H1 (cell line): ENCODE measurements at regions not wholly inside any gene's neighbourhood (a gene's known extent, or its start where the extent isn't known, plus 50 kb on each side); places are given as distances from the start of the nearest gene placed in this dataset.

Experiments used
- CTCF ChIA-PET: fragments of 300-600 bp; sonication (Branson Sonifier 250); formaldehyde crosslinking; loops from one replicate; lab custom pipeline; 2021; ENCODE audit not compliant: partially characterized antibody; lab: Charles Lee
- POLR2A ChIA-PET: fragments of 300-600 bp; sonication (Branson Sonifier 250); formaldehyde crosslinking; loops from one replicate; lab custom pipeline; 2021; ENCODE audit warnings: inconsistent platforms; ENCODE audit not compliant: partially characterized antibody; lab: Charles Lee
- DNase-seq, 2 experiments: peaks; one replicate each; pipeline versions ENCODE4 v3.0.0 to v3.0.0-alpha.2; 2010 to 2022; ENCODE audit warnings: low spot score in 2 of 2, low read depth in 1 of 2, mixed read lengths in 1 of 2
- FAIRE-seq: peaks from 2 replicates; lab custom pipeline; 2011; peaks lifted over from hg19 to GRCh38; lab: Jason Lieb, UNC
- H2AFZ ChIP-seq: 2 replicates; pipeline ENCODE4 v1.8.1; 2012; ENCODE audit warnings: low read length, inconsistent platforms
- H2AK5ac ChIP-seq: 2 replicates; pipeline ENCODE4 v1.6.1; 2013; ENCODE audit warnings: low read depth, low read length
- H2BK120ac ChIP-seq: replicated peaks from 2 replicates; pipeline ENCODE3; 2013; ENCODE audit warnings: low read depth, low read length, inconsistent platforms
- H2BK12ac ChIP-seq: 2 replicates; pipeline ENCODE4 v1.6.1; 2013; ENCODE audit warnings: low read depth, low read length
- H2BK15ac ChIP-seq: 2 replicates; pipeline ENCODE4 v1.6.1; 2013; ENCODE audit warnings: low read length
- H2BK20ac ChIP-seq: 2 replicates; pipeline ENCODE4 v1.6.1; 2013; ENCODE audit warnings: low read length
- H2BK5ac ChIP-seq: 2 replicates; pipeline ENCODE4 v1.6.1; 2013; ENCODE audit warnings: low read depth, low read length
- H3K14ac ChIP-seq: 2 replicates; pipeline ENCODE4 v1.6.1; 2013; ENCODE audit warnings: inconsistent platforms; ENCODE audit not compliant: insufficient read length
- H3K18ac ChIP-seq: 2 replicates; pipeline ENCODE4 v1.6.1; 2013; ENCODE audit warnings: low read length; ENCODE audit errors: extremely low read depth
- H3K23ac ChIP-seq: 2 replicates; pipeline ENCODE4 v1.6.1; 2013; ENCODE audit warnings: inconsistent platforms; ENCODE audit not compliant: insufficient read length
- H3K23me2 ChIP-seq: 2 replicates; pipeline ENCODE4 v1.6.1; 2013; ENCODE audit warnings: low read depth, low read length
- H3K27ac ChIP-seq: 2 replicates; pipeline ENCODE4 v1.6.1; 2011; ENCODE audit warnings: low read depth, low read length, inconsistent platforms
- H3K27me3 ChIP-seq, 4 experiments: replicated peaks in 1 of 4; 1 replicate in 1 of 4; 2 replicates in 3 of 4; pipeline versions ENCODE4 v1.6.1 to v1.8.1; 2011 to 2013; ENCODE audit warnings: low read length in 3 of 4, mild to moderate bottlenecking in 3 of 4, inconsistent platforms in 2 of 4, mixed read lengths in 2 of 4, moderate library complexity in 1 of 4; ENCODE audit not compliant: control insufficient read depth in 3 of 4, insufficient read depth in 3 of 4; ENCODE audit errors: extremely low read depth in 1 of 4
- H3K36me3 ChIP-seq, 4 experiments: 2 replicates each; pipeline versions ENCODE4 v1.6.1 to v1.8.1; 2011 to 2013; ENCODE audit warnings: mild to moderate bottlenecking in 4 of 4, low read length in 3 of 4, moderate library complexity in 2 of 4, control low read depth in 1 of 4, inconsistent platforms in 1 of 4; ENCODE audit not compliant: insufficient read depth in 4 of 4, control insufficient read depth in 2 of 4
- H3K4ac ChIP-seq: replicated peaks from 2 replicates; pipeline ENCODE3; 2013; ENCODE audit warnings: low read length, low read depth, mixed read lengths, inconsistent platforms; ENCODE audit not compliant: insufficient read length
- H3K4me1 ChIP-seq, 4 experiments: replicated peaks in 1 of 4; 1 replicate in 1 of 4; 2 replicates in 3 of 4; pipeline versions ENCODE4 v1.6.1 to v1.8.1; 2011 to 2013; ENCODE audit warnings: low read length in 3 of 4, inconsistent platforms in 2 of 4, mixed read lengths in 1 of 4; ENCODE audit not compliant: insufficient read depth in 4 of 4, control insufficient read depth in 3 of 4
- H3K4me2 ChIP-seq, 2 experiments: 2 replicates each; pipeline versions ENCODE4 v1.6.1 to v1.8.1; 2011 to 2013; ENCODE audit warnings: low read depth in 2 of 2, low read length in 2 of 2, control low read depth in 1 of 2, inconsistent platforms in 1 of 2, mild to moderate bottlenecking in 1 of 2; ENCODE audit not compliant: insufficient read depth in 1 of 2
- H3K4me3 ChIP-seq, 4 experiments: fragments of 200-600, 300-600 bp in 1 of 4; sonication (generic), shearing (Covaris generic), sonication (Bioruptor Twin) in 1 of 4; 2 replicates each; pipeline versions ENCODE4 v1.5.1 to v1.8.1; 2011 to 2016; ENCODE audit warnings: low read length in 4 of 4, low read depth in 3 of 4, control low read depth in 2 of 4, inconsistent platforms in 2 of 4, mild to moderate bottlenecking in 2 of 4, mixed read lengths in 1 of 4, moderate library complexity in 1 of 4; ENCODE audit not compliant: insufficient read depth in 2 of 4; ENCODE audit errors: extremely low read depth in 1 of 4
- H3K56ac ChIP-seq: replicated peaks from 2 replicates; pipeline ENCODE3; 2013; ENCODE audit warnings: low read depth, mild to moderate bottlenecking, mixed read lengths, low read length, inconsistent platforms; ENCODE audit not compliant: insufficient read length
- H3K79me1 ChIP-seq: 2 replicates; pipeline ENCODE4 v1.6.1; 2013; ENCODE audit warnings: low read depth, low read length, control low read depth
- H3K79me2 ChIP-seq, 2 experiments: 2 replicates each; pipeline versions ENCODE4 v1.6.1 to v1.8.1; 2012 to 2013; ENCODE audit warnings: low read length in 2 of 2, mild to moderate bottlenecking in 2 of 2, inconsistent platforms in 1 of 2; ENCODE audit not compliant: insufficient read depth in 2 of 2, control insufficient read depth in 1 of 2
- H3K9ac ChIP-seq, 4 experiments: replicated peaks in 1 of 4; 1 replicate in 1 of 4; 2 replicates in 3 of 4; pipeline versions ENCODE4 v1.6.1 to v1.8.1; 2011 to 2013; ENCODE audit warnings: low read depth in 3 of 4, low read length in 3 of 4, control low read depth in 2 of 4, mild to moderate bottlenecking in 2 of 4, moderate library complexity in 2 of 4, inconsistent platforms in 1 of 4; ENCODE audit errors: extremely low read depth in 1 of 4
- H3K9me3 ChIP-seq, 2 experiments: 2 replicates each; pipeline versions ENCODE4 v1.6.1 to v1.8.1; 2012 to 2013; ENCODE audit warnings: mild to moderate bottlenecking in 2 of 2, moderate library complexity in 2 of 2, control low read depth in 1 of 2, inconsistent platforms in 1 of 2, low read depth in 1 of 2, low read length in 1 of 2, mixed read lengths in 1 of 2; ENCODE audit not compliant: insufficient read depth in 2 of 2
- H4K20me1 ChIP-seq, 2 experiments: replicated peaks in 1 of 2; 2 replicates each; pipeline versions ENCODE3 to v1.8.1; 2011 to 2013; ENCODE audit warnings: inconsistent platforms in 2 of 2, low read length in 2 of 2, mild to moderate bottlenecking in 1 of 2; ENCODE audit not compliant: insufficient read depth in 2 of 2, control insufficient read depth in 1 of 2
- H4K5ac ChIP-seq: 2 replicates; pipeline ENCODE4 v1.6.1; 2013; ENCODE audit warnings: low read length, low read depth, mixed read lengths, inconsistent platforms; ENCODE audit not compliant: insufficient read length
- H4K8ac ChIP-seq: 2 replicates; pipeline ENCODE4 v1.8.0; 2013; ENCODE audit warnings: mild to moderate bottlenecking, moderate library complexity, low read length, inconsistent platforms; ENCODE audit not compliant: insufficient read depth; ENCODE audit errors: extremely low read depth
- H4K91ac ChIP-seq: replicated peaks from 2 replicates; pipeline ENCODE3; 2013; ENCODE audit warnings: low read length, mixed read lengths, inconsistent platforms; ENCODE audit not compliant: insufficient read length
- BACH1 ChIP-seq: IDR thresholded peaks from 2 replicates; pipeline ENCODE4 v1.6.1; 2012; ENCODE audit warnings: low read length, improper control_type of control experiment
- BRCA1 ChIP-seq: IDR thresholded peaks from 2 replicates; pipeline ENCODE4 v1.6.1; 2012; ENCODE audit warnings: low read depth, low read length, improper control_type of control experiment
- CBX5 ChIP-seq: fragments of 300-800, 300-1000 bp; sonication (generic); IDR thresholded peaks from 2 replicates; pipeline ENCODE4 v1.7.1; 2016; ENCODE audit warnings: antibody characterized with exemption, low read length, low read depth
- HDAC2 ChIP-seq, 2 experiments: fragments of 300-600 bp in 1 of 2; sonication (generic) in 1 of 2; IDR thresholded peaks; 2 replicates each; pipeline ENCODE4 v1.6.1; 2011 to 2012; ENCODE audit warnings: low read depth in 2 of 2, low read length in 2 of 2, mild to moderate bottlenecking in 2 of 2, moderate library complexity in 2 of 2, borderline replicate concordance in 1 of 2, inconsistent platforms in 1 of 2
- PHF8 ChIP-seq: fragments of 200-600 bp; sonication (generic); conservative IDR thresholded peaks from 2 replicates; pipeline ENCODE4 v1.7.1; 2012; ENCODE audit warnings: low read depth, mild to moderate bottlenecking, inconsistent platforms, low read length, moderate library complexity
- POLR2AphosphoS5 ChIP-seq: IDR thresholded peaks from 2 replicates; pipeline ENCODE4 v1.6.1; 2011; ENCODE audit warnings: low read depth, low read length
- SP2 ChIP-seq: IDR thresholded peaks from 2 replicates; pipeline ENCODE4 v1.6.1; 2012; ENCODE audit warnings: mild to moderate bottlenecking, low read length, inconsistent platforms
- TCF12 ChIP-seq: IDR thresholded peaks from 2 replicates; pipeline ENCODE4 v1.6.1; 2011; ENCODE audit warnings: low read depth, mild to moderate bottlenecking, low read length
- WGBS, 2 experiments: shearing (Covaris generic) in 1 of 2; methylation state at CpG; one replicate each; pipeline versions ENCODE4 v1.1.6 to v1.1.7; 2013 to 2015; ENCODE audit warnings: low lambda C conversion rate in 2 of 2, mixed read lengths in 2 of 2, inconsistent platforms in 1 of 2, low coverage in 1 of 2, missing lambda C conversion rate in 1 of 2; ENCODE audit not compliant: insufficient replicate concordance in 2 of 2, insufficient coverage in 1 of 2, insufficient read length in 1 of 2; ENCODE audit errors: extremely low coverage in 1 of 2, missing lambda C conversion rate in 1 of 2; 5-methylcytosine and 5-hydroxymethylcytosine counted together
- TF ChIP-seq, protein P1 (sequence below), 3 experiments: IDR thresholded peaks; 1 replicate in 2 of 3; 2 replicates in 1 of 3; pipeline versions ENCODE4 v1.5.1 to v1.6.1; 2011; ENCODE audit warnings: low read length in 3 of 3, mild to moderate bottlenecking in 3 of 3, inconsistent platforms in 2 of 3, low read depth in 1 of 3, moderate library complexity in 1 of 3; ENCODE audit not compliant: insufficient read depth in 1 of 3; ENCODE audit errors: control extremely low read depth in 1 of 3
- TF ChIP-seq, protein P2 (sequence below): IDR thresholded peaks from 2 replicates; pipeline ENCODE4 v1.6.1; 2012; ENCODE audit warnings: low read length, inconsistent platforms
- TF ChIP-seq, protein P3 (sequence below): IDR thresholded peaks from 2 replicates; pipeline ENCODE4 v1.6.1; 2012; ENCODE audit warnings: inconsistent platforms

DNA sequence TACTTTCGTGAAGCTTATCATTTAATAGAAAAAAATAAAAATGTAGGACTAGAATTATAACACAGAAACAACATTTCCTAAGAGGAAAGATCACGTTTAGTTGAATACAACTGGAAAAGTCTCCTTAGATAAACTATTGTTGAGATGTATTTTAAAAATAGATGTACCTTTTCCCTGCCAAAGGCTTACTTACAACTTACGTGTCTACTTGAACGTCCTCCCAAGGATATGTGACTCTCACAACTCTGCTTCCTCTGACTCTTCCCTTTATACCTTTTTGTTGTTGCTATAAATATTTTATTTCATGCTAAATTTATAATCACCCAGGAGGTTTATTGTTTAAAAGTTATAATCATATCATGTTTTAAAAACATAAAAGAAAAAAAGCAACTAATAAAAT, 908.0 kb upstream of the ROBO1 start:
- H3K23me2 ChIP-seq, result no peaks in the 10 kb centered on the region
- no peak for DNase-seq
- H3K4me3 ChIP-seq, result no peak overlapping the region
- no peak overlapping the region for H2BK120ac ChIP-seq
- no peak overlapping the region for H2AFZ ChIP-seq
- H2BK5ac ChIP-seq, result no peak overlapping the region
- H2BK12ac ChIP-seq, result no peak overlapping the region
- H3K9me3 ChIP-seq, result no peaks in the 10 kb centered on the region
- H3K23ac ChIP-seq, result no peak overlapping the region
- WGBS, 2 experiments, result 90% methylated on average over 4 of the region's 4 CpGs; no CpG with 5 or more reads in 1 of the 2 experiments
- no peak overlapping the region for H3K9ac ChIP-seq
- H3K27me3 ChIP-seq, result no peaks in the 10 kb centered on the region
- H3K79me2 ChIP-seq, result no peaks in the 10 kb centered on the region
- H2AK5ac ChIP-seq, result no peak overlapping the region
- no peak overlapping the region for H3K4ac ChIP-seq
- no peaks in the 10 kb centered on the region for H4K20me1 ChIP-seq
- H3K4me2 ChIP-seq, result no peak overlapping the region
- no peaks in the 10 kb centered on the region for H3K4me1 ChIP-seq
- no peak overlapping the region for H3K56ac ChIP-seq
- no peak for FAIRE-seq
- CTCF ChIA-PET, result no interaction called here
- H2BK20ac ChIP-seq, result no peak overlapping the region
- POLR2A ChIA-PET, result no interaction called here
- no peak overlapping the region for H3K27ac ChIP-seq
- H2BK15ac ChIP-seq, result no peak overlapping the region
- H3K14ac ChIP-seq, result no peak overlapping the region
- H4K5ac ChIP-seq, result no peak overlapping the region
- H4K8ac ChIP-seq, result no peak overlapping the region
- no peak overlapping the region for H3K18ac ChIP-seq
- no peak overlapping the region for H4K91ac ChIP-seq
- no peaks in the 10 kb centered on the region for H3K36me3 ChIP-seq
- no peaks in the 10 kb centered on the region for H3K79me1 ChIP-seq
- TF ChIP-seq POLR2AphosphoS5 (no peak), PHF8 (no peak), HDAC2 (IDR thresholded peaks at IDR 0.05; ENCODE audit: borderline replicate concordance in 1 of 2, low read depth in 2 of 2, low read length in 2 of 2) (no peak), SP2 (no peak), CBX5 (no peak), TCF12 (no peak), BACH1 (no peak), BRCA1 (no peak)
- TF ChIP-seq, protein P1, sequence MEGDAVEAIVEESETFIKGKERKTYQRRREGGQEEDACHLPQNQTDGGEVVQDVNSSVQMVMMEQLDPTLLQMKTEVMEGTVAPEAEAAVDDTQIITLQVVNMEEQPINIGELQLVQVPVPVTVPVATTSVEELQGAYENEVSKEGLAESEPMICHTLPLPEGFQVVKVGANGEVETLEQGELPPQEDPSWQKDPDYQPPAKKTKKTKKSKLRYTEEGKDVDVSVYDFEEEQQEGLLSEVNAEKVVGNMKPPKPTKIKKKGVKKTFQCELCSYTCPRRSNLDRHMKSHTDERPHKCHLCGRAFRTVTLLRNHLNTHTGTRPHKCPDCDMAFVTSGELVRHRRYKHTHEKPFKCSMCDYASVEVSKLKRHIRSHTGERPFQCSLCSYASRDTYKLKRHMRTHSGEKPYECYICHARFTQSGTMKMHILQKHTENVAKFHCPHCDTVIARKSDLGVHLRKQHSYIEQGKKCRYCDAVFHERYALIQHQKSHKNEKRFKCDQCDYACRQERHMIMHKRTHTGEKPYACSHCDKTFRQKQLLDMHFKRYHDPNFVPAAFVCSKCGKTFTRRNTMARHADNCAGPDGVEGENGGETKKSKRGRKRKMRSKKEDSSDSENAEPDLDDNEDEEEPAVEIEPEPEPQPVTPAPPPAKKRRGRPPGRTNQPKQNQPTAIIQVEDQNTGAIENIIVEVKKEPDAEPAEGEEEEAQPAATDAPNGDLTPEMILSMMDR (IDR thresholded peaks at IDR 0.05; ENCODE audit: control extremely low read depth in 1 of 3, insufficient read depth in 1 of 3, low read depth in 1 of 3, low read length in 3 of 3), result no peak
- TF ChIP-seq, protein P2, sequence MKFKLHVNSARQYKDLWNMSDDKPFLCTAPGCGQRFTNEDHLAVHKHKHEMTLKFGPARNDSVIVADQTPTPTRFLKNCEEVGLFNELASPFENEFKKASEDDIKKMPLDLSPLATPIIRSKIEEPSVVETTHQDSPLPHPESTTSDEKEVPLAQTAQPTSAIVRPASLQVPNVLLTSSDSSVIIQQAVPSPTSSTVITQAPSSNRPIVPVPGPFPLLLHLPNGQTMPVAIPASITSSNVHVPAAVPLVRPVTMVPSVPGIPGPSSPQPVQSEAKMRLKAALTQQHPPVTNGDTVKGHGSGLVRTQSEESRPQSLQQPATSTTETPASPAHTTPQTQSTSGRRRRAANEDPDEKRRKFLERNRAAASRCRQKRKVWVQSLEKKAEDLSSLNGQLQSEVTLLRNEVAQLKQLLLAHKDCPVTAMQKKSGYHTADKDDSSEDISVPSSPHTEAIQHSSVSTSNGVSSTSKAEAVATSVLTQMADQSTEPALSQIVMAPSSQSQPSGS, result no peak
- TF ChIP-seq, protein P3, sequence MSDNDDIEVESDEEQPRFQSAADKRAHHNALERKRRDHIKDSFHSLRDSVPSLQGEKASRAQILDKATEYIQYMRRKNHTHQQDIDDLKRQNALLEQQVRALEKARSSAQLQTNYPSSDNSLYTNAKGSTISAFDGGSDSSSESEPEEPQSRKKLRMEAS, result no peak
